Liver (tissue), 8 donors: ENCODE measurements at regions not wholly inside any gene's neighbourhood (a gene's known extent, or its start where the extent isn't known, plus 50 kb on each side); places are given as distances from the start of the nearest gene placed in this dataset.

Source experiments
- DNase-seq: peaks from one replicate; pipeline ENCODE4 v3.0.0-alpha.2; 2017; ENCODE audit warnings: low spot score
- H3K27ac ChIP-seq, 2 donors: one replicate each; pipeline ENCODE4 v1.7.0; 2013; ENCODE audit warnings: inconsistent platforms in 2 of 2, low read length in 2 of 2, control low read depth in 1 of 2, low read depth in 1 of 2, mild to moderate bottlenecking in 1 of 2
- H3K27me3 ChIP-seq, 4 donors: one replicate each; pipeline versions ENCODE4 v1.6.1 to v1.7.0; 2013; ENCODE audit warnings: low read length in 3 of 4, inconsistent platforms in 1 of 4, mild to moderate bottlenecking in 1 of 4, moderate library complexity in 1 of 4; ENCODE audit not compliant: control insufficient read depth in 4 of 4, insufficient read depth in 4 of 4
- H3K36me3 ChIP-seq, 4 donors: one replicate each; pipeline versions ENCODE4 v1.6.1 to v1.7.0; 2013; ENCODE audit warnings: low read length in 3 of 4, mild to moderate bottlenecking in 3 of 4, low read depth in 1 of 4, moderate library complexity in 1 of 4; ENCODE audit not compliant: control insufficient read depth in 4 of 4, insufficient read depth in 3 of 4
- H3K4me1 ChIP-seq, 4 donors: one replicate each; pipeline versions ENCODE4 v1.6.1 to v1.7.0; 2013; ENCODE audit warnings: low read length in 3 of 4, mild to moderate bottlenecking in 3 of 4, moderate library complexity in 1 of 4; ENCODE audit not compliant: control insufficient read depth in 4 of 4, insufficient read depth in 4 of 4
- H3K4me3 ChIP-seq, 3 donors: one replicate each; pipeline versions ENCODE4 v1.6.1 to v1.7.0; 2013; ENCODE audit warnings: low read length in 3 of 3, control low read depth in 1 of 3, low read depth in 1 of 3, mild to moderate bottlenecking in 1 of 3
- H3K9ac ChIP-seq, 2 donors: one replicate each; pipeline ENCODE4 v1.7.0; 2013; ENCODE audit warnings: low read length in 2 of 2, mild to moderate bottlenecking in 2 of 2, moderate library complexity in 2 of 2, control low read depth in 1 of 2, low read depth in 1 of 2
- H3K9me3 ChIP-seq, 4 donors: one replicate each; pipeline versions ENCODE4 v1.6.1 to v1.7.0; 2013; ENCODE audit warnings: low read length in 3 of 4; ENCODE audit not compliant: control insufficient read depth in 4 of 4
- ATF3 ChIP-seq: IDR thresholded peaks from 2 replicates; pipeline ENCODE4 v1.6.1; 2016; ENCODE audit warnings: antibody characterized with exemption
- CTCF ChIP-seq: fragments of 150-350 bp; IDR thresholded peaks from 2 replicates; pipeline ENCODE4 v1.5.1; 2017; ENCODE audit warnings: improper control_type of control experiment, low read depth, low read length; ENCODE audit not compliant: missing input control
- EGR1 ChIP-seq, 2 donors: IDR thresholded peaks; 2 replicates each; pipeline ENCODE4 v1.6.1; 2016 to 2018; ENCODE audit warnings: antibody characterized with exemption in 2 of 2, low read depth in 2 of 2
- FOXA1 ChIP-seq: IDR thresholded peaks from 2 replicates; pipeline ENCODE4 v1.6.1; 2016; ENCODE audit warnings: antibody characterized with exemption
- FOXA2 ChIP-seq: IDR thresholded peaks from 2 replicates; pipeline ENCODE4 v1.6.1; 2016; ENCODE audit warnings: antibody characterized with exemption
- GABPA ChIP-seq, 2 donors: IDR thresholded peaks in 1 of 2; conservative IDR thresholded peaks in 1 of 2; 2 replicates each; pipeline ENCODE4 v1.6.1; 2016; ENCODE audit warnings: antibody characterized with exemption in 2 of 2, mild to moderate bottlenecking in 1 of 2, moderate library complexity in 1 of 2
- HNF4A ChIP-seq, 2 donors: conservative IDR thresholded peaks; 2 replicates each; pipeline ENCODE4 v1.6.1; 2016; ENCODE audit warnings: antibody characterized with exemption in 2 of 2, mild to moderate bottlenecking in 2 of 2
- HNF4G ChIP-seq: IDR thresholded peaks from 2 replicates; pipeline ENCODE4 v1.6.1; 2016; ENCODE audit warnings: antibody characterized with exemption
- JUND ChIP-seq, 2 donors: IDR thresholded peaks; 2 replicates each; pipeline ENCODE4 v1.6.1; 2016; ENCODE audit warnings: antibody characterized with exemption in 2 of 2
- MAX ChIP-seq: IDR thresholded peaks from 2 replicates; pipeline ENCODE4 v1.6.1; 2016; ENCODE audit warnings: antibody characterized with exemption
- NR2F2 ChIP-seq: IDR thresholded peaks from 2 replicates; pipeline ENCODE4 v1.6.1; 2016; ENCODE audit warnings: antibody characterized with exemption
- RAD21 ChIP-seq, 2 donors: IDR thresholded peaks; 2 replicates each; pipeline ENCODE4 v1.6.1; 2016; ENCODE audit warnings: antibody characterized with exemption in 2 of 2, mild to moderate bottlenecking in 2 of 2
- REST ChIP-seq: IDR thresholded peaks from 2 replicates; pipeline ENCODE4 v1.6.1; 2016; ENCODE audit warnings: antibody characterized with exemption, mild to moderate bottlenecking
- RXRA ChIP-seq, 2 donors: IDR thresholded peaks; 2 replicates each; pipeline ENCODE4 v1.6.1; 2017 to 2018; ENCODE audit warnings: antibody characterized with exemption in 2 of 2, mild to moderate bottlenecking in 1 of 2
- SP1 ChIP-seq: IDR thresholded peaks from 2 replicates; pipeline ENCODE4 v1.6.1; 2018; ENCODE audit warnings: antibody characterized with exemption, mild to moderate bottlenecking
- TAF1 ChIP-seq: conservative IDR thresholded peaks from 2 replicates; pipeline ENCODE4 v1.6.1; 2016; ENCODE audit warnings: antibody characterized with exemption, mild to moderate bottlenecking
- YY1 ChIP-seq: IDR thresholded peaks from 2 replicates; pipeline ENCODE4 v1.6.1; 2016; ENCODE audit warnings: antibody characterized with exemption, mild to moderate bottlenecking
- ZBTB33 ChIP-seq: IDR thresholded peaks from 2 replicates; pipeline ENCODE4 v1.6.1; 2016; ENCODE audit warnings: antibody characterized with exemption
- WGBS: extraction: QIAGEN DNeasy Blood & Tissue Kit; methylation state at CpG from one replicate; pipeline ENCODE4 v1.1.7; 2013; 5-methylcytosine and 5-hydroxymethylcytosine counted together
- donor health status: healthy.
- donor health status: healthy.
- donor health status: healthy.
- donor health status: healthy.
- donor health status: healthy.

- TF ChIP-seq CTCF (no peak), NR2F2 (no peak)
Observed at GRCh38 chr5:110351430-110351829, 375.0 kb downstream of the TMEM232 start (continued).

- Histone ChIP-seq H3K4me3 (no peak overlapping the region), H3K4me1 (no peaks in the 10 kb centered on the region), H3K36me3 (no peaks in the 10 kb centered on the region), H3K9me3 (no peaks in the 10 kb centered on the region), H3K27ac (no peak overlapping the region), H3K27me3 (no peaks in the 10 kb centered on the region), H3K9ac (no peak overlapping the region)
- no peak for TF ChIP-seq HNF4A (conservative IDR thresholded peaks at IDR 0.05)
- TF ChIP-seq HNF4G = no peak
- TF ChIP-seq RXRA (IDR thresholded peaks at IDR 0.05) = no peak
- no peak for TF ChIP-seq REST
- no peak for TF ChIP-seq EGR1 (IDR thresholded peaks at IDR 0.05; ENCODE audit: low read depth in 2 of 2)
- no peak for TF ChIP-seq FOXA2
- TF ChIP-seq SP1 = no peak
- TF ChIP-seq ATF3 = no peak
- no peak for TF ChIP-seq JUND (IDR thresholded peaks at IDR 0.05)
- TF ChIP-seq FOXA1 = no peak
- TF ChIP-seq CTCF = no peak
- no peak for TF ChIP-seq GABPA (IDR thresholded peaks at IDR 0.05 in 1 of 2, conservative IDR thresholded peaks at IDR 0.05 in 1 of 2)
- TF ChIP-seq MAX = no peak
- no peak for TF ChIP-seq YY1
- TF ChIP-seq ZBTB33 = no peak
- TF ChIP-seq NR2F2 = no peak
- TF ChIP-seq TAF1 = no peak
- no peak for TF ChIP-seq RAD21 (IDR thresholded peaks at IDR 0.05)
- 79% methylated on average over 3 of the region's 3 CpGs for WGBS
- no peak for DNase-seq
Observed at GRCh38 chr5:110354311-110354710, 372.2 kb downstream of the TMEM232 start.
